ENCODE measurements at regions not wholly inside any gene's neighbourhood (a gene's known extent, or its start where the extent isn't known, plus 50 kb on each side); places are given as distances from the start of the nearest gene placed in this dataset.

DNA sequence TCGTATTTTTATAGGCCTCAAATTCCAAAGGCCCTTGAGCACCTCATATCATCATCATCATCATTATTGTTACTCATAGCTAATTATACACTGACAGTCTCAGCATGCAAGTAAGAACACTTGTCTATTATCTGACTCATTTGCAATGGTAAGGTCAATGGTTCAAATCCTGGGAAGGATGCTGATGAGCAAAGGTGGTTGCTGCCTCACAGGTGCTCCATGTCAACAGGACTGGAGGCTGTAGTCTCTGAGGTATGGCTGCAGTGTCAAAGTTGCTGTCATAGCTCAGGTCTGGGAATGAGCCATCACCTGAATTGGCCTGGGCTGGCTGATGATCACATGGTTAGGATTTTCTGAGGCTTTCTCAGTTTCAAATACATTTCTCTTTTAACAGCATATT lies 379.3 kb downstream of the BCL11A start:
- Mint-ChIP-seq H3K4me1 (no peaks in the 10 kb centered on the region), H3K36me3 (ENCODE audit: low read depth) (no peaks in the 10 kb centered on the region), H3K4me3 (no peak overlapping the region), H3K27me3 (no peaks in the 10 kb centered on the region), H3K9me3 (no peaks in the 10 kb centered on the region), H3K27ac (no peak overlapping the region)
- ATAC-seq (no peak), DNase-seq (no peak)

DNA sequence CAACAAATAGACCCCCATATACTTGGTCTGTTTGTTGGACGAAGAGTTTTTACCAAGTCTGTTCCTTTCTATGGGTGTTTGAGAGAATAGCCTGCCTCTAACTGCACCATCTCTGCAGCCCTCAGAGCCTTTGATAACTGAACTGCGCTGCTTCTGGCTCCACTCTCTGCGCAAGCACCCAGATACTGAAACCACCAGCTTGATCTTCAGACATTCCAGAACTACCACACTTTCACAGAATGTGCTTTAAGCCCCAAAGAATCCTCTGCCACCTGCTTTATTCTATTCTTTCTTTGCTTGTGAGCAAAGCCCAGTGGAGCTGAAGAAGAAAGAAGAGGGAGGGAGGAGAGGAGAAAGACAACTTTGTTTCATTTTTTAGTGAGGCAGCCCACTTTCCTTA lies 380.7 kb downstream of the BCL11A start:
- H3K27me3 Mint-ChIP-seq = no peaks in the 10 kb centered on the region
- no peaks in the 10 kb centered on the region for H3K9me3 Mint-ChIP-seq
- no peaks in the 10 kb centered on the region for H3K4me1 Mint-ChIP-seq
- DNase-seq = no peak
- H3K4me3 Mint-ChIP-seq = no peak overlapping the region
- H3K27ac Mint-ChIP-seq = no peak overlapping the region
- no peaks in the 10 kb centered on the region for H3K36me3 Mint-ChIP-seq (ENCODE audit: low read depth)
- no peak for ATAC-seq

DNA sequence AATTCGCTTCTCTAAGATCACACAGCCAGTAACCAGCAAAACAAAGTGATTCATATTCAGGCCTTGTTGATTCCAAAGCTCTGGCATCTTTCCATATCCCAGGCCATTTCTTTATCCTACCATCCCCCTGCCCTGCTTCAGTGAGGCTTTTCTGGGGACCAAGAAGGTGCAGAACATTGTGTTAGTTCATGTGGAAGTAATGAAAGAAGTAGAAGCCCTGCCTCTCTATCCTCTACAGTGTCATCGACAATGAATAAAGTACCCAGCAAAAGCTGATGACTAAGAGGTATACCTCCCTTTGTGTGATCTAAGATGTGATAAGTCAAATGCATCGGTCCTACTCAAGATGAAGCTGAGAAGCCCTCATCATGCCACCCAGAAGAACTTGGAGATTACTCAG lies 383.2 kb downstream of the BCL11A start:
- ATAC-seq (no peak), DNase-seq (no peak)
- Mint-ChIP-seq H3K4me3 (no peak overlapping the region), H3K9me3 (no peaks in the 10 kb centered on the region), H3K27ac (no peak overlapping the region), H3K4me1 (no peaks in the 10 kb centered on the region), H3K27me3 (no peaks in the 10 kb centered on the region), H3K36me3 (ENCODE audit: low read depth) (no peaks in the 10 kb centered on the region)

DNA sequence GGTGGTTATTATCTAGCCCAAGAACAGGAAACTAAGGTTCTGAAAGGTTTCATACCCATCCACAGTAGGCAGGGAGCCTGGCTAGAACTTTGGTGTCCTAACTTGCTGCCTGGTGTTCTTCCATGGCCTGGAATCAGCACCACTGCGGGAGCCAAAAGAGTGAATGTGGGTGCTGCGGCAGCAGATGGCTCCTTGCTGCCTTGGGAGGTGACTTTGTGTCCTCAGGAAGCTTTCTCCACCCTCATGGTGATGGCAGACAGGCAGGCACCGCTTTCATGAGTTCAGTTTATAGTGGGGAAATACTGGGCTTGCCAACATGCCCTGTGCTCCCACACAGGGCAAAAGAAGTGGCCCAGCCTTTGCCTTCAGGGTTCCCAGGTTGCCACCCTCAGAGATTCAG lies 385.2 kb downstream of the BCL11A start:
- H3K27ac Mint-ChIP-seq = no peak overlapping the region
- H3K36me3 Mint-ChIP-seq (ENCODE audit: low read depth) = no peaks in the 10 kb centered on the region
- H3K27me3 Mint-ChIP-seq = no peaks in the 10 kb centered on the region
- no peak for DNase-seq
- no peaks in the 10 kb centered on the region for H3K4me1 Mint-ChIP-seq
- no peak overlapping the region for H3K4me3 Mint-ChIP-seq
- no peaks in the 10 kb centered on the region for H3K9me3 Mint-ChIP-seq
- ATAC-seq = no peak

DNA sequence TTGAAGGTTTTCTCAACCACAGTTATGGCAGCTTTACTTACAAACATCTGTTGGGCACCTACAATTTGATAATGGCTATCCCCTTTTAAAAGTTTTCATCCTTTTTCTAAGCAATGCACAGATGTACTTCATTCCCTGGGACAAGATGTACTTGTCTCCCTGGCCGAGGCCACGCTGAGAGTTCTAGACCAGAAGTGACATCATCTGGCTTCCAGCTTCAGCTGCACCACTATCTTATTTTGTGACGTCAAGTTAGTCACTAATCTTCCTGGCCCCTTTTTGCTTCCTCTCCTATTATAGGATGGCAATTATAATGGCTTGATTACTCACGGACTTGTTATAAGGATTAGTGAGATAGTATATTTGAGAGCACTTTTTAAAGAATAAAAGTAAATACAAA lies 386.4 kb downstream of the BCL11A start:
- Mint-ChIP-seq H3K4me3 (no peak overlapping the region), H3K36me3 (ENCODE audit: low read depth) (no peaks in the 10 kb centered on the region), H3K9me3 (no peaks in the 10 kb centered on the region), H3K4me1 (no peaks in the 10 kb centered on the region), H3K27me3 (no peaks in the 10 kb centered on the region), H3K27ac (no peak overlapping the region)
- DNase-seq = no peak
- ATAC-seq = no peak

DNA sequence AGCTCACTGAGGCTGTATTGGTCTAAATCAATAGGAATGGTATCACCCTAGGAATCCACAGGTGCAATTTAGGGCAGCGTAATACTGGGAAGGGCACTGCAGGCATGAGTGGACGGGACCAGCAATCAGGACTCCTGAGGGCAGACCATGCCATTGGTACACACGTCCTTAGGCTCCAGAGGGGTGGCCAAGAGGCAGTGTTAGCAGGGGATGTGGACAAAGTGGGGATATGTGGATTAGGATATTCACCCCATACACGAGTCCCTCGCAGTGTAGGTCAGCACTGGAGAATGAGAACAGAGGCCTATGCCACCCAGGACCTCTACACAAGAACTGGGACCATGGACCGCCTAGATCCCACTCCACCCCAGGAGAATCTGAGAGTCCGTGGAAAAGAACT lies 389.8 kb downstream of the BCL11A start:
- no peak for ATAC-seq
- Mint-ChIP-seq H3K27ac (no peak overlapping the region), H3K27me3 (no peaks in the 10 kb centered on the region), H3K4me3 (no peak overlapping the region), H3K4me1 (no peaks in the 10 kb centered on the region), H3K9me3 (no peaks in the 10 kb centered on the region), H3K36me3 (ENCODE audit: low read depth) (no peaks in the 10 kb centered on the region)
- DNase-seq = no peak

DNA sequence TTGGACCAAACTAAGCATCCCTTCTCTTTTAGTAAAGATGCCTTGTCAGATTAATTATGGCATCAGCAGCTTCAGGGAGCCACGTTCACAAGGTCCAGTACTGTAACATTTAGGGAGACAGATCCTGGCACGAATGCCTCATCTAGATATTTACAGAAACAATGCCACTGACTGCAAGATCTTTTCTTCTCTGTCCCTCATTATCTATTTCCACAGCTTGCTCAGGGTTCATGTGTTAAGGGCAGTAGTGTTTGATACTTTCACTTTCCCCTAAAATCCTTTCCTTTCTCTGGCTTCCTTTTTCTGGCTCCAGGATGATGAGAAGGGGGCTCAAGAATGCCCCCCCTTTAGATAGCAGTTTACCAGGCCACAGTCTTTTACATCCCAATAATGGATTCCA lies 393.9 kb downstream of the BCL11A start:
- H3K36me3 Mint-ChIP-seq (ENCODE audit: low read depth) = no peaks in the 10 kb centered on the region
- H3K9me3 Mint-ChIP-seq = no peaks in the 10 kb centered on the region
- ATAC-seq = no peak
- no peak overlapping the region for H3K27ac Mint-ChIP-seq
- H3K4me3 Mint-ChIP-seq = no peak overlapping the region
- H3K27me3 Mint-ChIP-seq = peaks cover 4% of the 10 kb centered on the region
- no peaks in the 10 kb centered on the region for H3K4me1 Mint-ChIP-seq
- DNase-seq = no peak

DNA sequence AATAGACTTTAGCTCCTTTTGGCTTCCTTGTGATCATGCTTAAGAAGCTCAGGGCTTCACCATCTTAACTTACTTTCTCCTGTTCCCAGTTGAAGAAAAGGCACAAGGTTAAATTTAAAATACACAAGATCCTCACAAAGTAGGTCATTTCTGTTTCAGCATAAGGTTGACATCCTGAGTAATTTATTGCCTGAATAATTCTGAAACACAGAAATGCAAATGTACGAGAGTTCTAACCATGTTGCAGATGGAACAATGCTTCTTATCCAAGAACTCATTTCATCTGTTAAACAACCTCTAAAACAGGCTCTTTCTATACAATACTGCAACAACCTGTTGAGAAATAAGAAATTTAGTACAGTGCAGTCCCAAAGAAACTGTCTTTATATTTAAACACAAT lies 395.2 kb downstream of the BCL11A start:
- no peak overlapping the region for H3K4me3 Mint-ChIP-seq

DNA sequence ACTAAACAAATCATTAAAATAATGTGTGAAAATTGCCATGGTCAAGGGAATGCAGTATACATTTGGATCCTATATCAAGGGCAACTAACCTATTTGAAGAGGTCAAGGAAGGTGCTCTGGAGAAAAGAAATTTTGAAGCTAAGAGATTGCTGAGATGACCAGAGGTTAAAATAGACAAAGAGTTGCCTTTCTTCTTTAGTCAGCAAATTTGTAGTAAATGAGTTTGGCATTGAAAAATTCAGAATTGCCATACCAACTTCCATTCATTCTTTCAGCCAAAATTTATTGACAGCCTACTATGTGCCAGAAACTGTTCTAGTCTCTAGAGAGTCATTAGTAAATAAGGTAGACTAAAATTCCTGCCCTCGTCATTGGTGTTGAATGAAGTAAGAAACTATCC lies 396.2 kb downstream of the BCL11A start:
- H3K27me3 Mint-ChIP-seq = peaks cover 4% of the 10 kb centered on the region
- no peak overlapping the region for H3K27ac Mint-ChIP-seq
- H3K4me1 Mint-ChIP-seq = no peaks in the 10 kb centered on the region
- DNase-seq = no peak
- H3K9me3 Mint-ChIP-seq = no peaks in the 10 kb centered on the region
- no peak for ATAC-seq
- H3K4me3 Mint-ChIP-seq = no peak overlapping the region
- H3K36me3 Mint-ChIP-seq (ENCODE audit: low read depth) = no peaks in the 10 kb centered on the region

More for the DNA sequence above, 395.2 kb downstream of the BCL11A start:
- Mint-ChIP-seq H3K27me3 (peaks cover 4% of the 10 kb centered on the region), H3K9me3 (no peaks in the 10 kb centered on the region), H3K27ac (no peak overlapping the region), H3K4me1 (no peaks in the 10 kb centered on the region), H3K36me3 (ENCODE audit: low read depth) (no peaks in the 10 kb centered on the region)
- DNase-seq (no peak), ATAC-seq (no peak)

DNA sequence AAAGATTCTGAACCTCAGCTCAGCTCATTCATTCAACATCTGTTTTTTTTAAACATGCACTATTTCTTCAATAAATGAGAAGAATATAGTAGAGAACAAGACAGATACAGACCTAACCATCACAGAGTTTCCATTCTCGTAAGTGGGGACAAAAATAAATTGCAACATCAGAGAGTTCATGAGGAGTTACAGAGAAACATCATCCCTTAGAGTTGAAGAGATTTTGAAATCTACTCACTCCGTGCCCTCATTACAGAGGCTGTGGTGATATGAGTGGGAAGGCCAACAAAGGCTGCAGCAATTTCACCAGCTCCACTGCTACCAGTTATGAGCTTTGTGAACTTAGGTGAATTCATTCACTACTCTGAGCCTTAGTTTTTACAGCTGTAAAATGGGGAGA lies 399.3 kb downstream of the BCL11A start:
- Mint-ChIP-seq H3K36me3 (ENCODE audit: low read depth) (no peaks in the 10 kb centered on the region), H3K4me3 (no peak overlapping the region), H3K4me1 (peaks cover 5% of the 10 kb centered on the region), H3K9me3 (no peaks in the 10 kb centered on the region), H3K27me3 (peaks cover 4% of the 10 kb centered on the region), H3K27ac (no peak overlapping the region)
- ATAC-seq (no peak), DNase-seq (no peak)

DNA sequence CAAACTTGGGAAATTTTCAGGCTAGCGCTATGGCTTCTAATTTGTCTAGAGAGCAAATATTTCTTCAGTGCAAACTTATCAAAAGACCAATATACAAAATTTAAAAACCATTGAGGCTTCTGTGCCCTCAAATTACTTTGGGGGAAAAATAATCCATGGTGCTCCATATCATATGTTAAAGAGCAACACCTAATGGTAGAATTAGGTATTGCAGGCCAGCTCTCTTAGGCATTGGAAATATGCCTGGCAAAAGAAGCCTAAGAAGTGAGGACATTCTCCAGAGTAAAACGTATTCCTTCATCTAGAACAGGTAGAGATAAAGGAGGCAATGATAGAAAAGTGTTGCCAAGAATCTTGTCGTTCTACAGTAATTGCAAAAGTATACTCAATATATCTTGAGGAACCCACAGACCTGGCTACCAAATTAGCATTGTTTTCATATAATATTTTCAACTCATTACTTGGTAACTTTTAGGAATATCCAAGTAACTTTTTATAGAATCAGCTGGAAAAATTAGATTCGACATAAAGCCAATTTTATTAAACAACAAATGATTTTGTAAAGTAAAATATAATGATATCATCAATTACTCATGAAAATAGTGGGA lies 401.1 kb downstream of the BCL11A start:
- ATAC-seq (no peak), DNase-seq (no peak)
- H3K4me1 Mint-ChIP-seq = peaks cover 15% of the 10 kb centered on the region
- H3K4me3 Mint-ChIP-seq = no peak overlapping the region
- H3K36me3 Mint-ChIP-seq (ENCODE audit: low read depth) = no peaks in the 10 kb centered on the region
- H3K27me3 Mint-ChIP-seq = peaks cover 4% of the 10 kb centered on the region
- no peak overlapping the region for H3K27ac Mint-ChIP-seq
- no peaks in the 10 kb centered on the region for H3K9me3 Mint-ChIP-seq

DNA sequence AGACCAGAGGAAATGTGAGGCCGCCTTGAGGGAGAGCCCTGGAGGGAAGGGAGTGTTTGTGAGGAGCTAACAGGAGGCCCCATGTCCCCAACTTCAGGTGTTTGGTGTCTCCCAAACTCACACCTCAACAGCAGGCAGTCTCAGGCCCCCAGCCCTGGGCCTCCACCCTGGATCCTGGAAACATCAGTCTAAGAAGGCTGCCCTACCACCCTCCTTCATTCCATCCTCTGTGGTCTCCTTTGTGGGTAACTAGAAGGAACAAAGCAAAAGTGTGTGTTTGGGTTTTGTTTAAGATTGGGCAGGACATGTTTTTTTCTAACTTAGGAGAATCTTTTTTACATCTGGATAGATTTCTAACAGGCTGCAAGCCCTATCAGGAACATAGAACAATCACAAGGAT lies 404.3 kb downstream of the BCL11A start:
- Mint-ChIP-seq H3K27me3 (no peaks in the 10 kb centered on the region), H3K4me1 (peaks cover 15% of the 10 kb centered on the region), H3K9me3 (no peaks in the 10 kb centered on the region), H3K27ac (no peak overlapping the region), H3K36me3 (ENCODE audit: low read depth) (no peaks in the 10 kb centered on the region), H3K4me3 (no peak overlapping the region)
- ATAC-seq (no peak), DNase-seq (no peak)

DNA sequence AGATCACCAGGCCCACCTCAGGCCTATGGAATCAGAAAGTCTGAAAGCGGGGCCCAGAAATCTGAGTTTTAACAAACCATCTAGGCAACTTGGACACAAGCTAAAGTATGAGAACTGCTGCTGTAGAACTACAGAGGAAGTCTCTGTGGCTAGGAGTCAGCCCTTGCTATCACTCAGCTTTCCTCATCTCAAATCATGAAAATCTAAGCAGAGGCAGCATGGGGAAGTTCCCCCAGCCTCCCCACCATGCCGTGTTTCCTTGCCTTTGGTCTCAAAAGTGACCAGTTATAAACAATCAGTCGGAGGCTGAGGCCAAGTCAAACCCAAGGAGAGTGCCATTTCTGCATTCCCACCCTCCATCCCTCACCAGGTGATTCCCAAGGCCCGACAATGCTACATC lies 404.7 kb downstream of the BCL11A start:
- ATAC-seq (no peak), DNase-seq (no peak)
- Mint-ChIP-seq H3K27ac (no peak overlapping the region), H3K27me3 (no peaks in the 10 kb centered on the region), H3K36me3 (ENCODE audit: low read depth) (no peaks in the 10 kb centered on the region), H3K9me3 (no peaks in the 10 kb centered on the region), H3K4me3 (no peak overlapping the region), H3K4me1 (peaks cover 15% of the 10 kb centered on the region)

DNA sequence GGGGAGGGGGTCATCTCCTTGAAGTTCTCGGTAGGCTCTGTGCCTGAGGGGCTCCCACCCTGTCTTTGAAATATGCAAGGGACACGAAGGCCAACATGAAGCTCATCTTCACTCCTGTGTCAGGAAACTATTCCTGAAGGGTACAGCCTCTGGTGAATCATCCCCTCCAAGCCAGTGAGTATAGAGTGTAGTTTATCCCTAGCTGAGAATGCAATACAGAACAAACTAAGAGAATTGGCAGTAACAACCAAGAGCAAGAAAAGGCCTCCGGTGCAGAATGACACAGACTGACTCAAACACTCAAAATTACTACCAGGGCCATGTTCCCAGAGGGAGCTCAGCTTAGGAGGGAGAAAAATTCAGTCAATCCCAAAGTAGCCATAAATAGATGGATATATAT lies 413.3 kb downstream of the BCL11A start:
- no peak overlapping the region for H3K27ac Mint-ChIP-seq
- H3K36me3 Mint-ChIP-seq (ENCODE audit: low read depth) = no peaks in the 10 kb centered on the region
- no peaks in the 10 kb centered on the region for H3K4me1 Mint-ChIP-seq
- DNase-seq (no peak), ATAC-seq (no peak)
- no peak overlapping the region for H3K4me3 Mint-ChIP-seq
- H3K9me3 Mint-ChIP-seq = peaks cover 4% of the 10 kb centered on the region
- peaks cover 3% of the 10 kb centered on the region for H3K27me3 Mint-ChIP-seq

DNA sequence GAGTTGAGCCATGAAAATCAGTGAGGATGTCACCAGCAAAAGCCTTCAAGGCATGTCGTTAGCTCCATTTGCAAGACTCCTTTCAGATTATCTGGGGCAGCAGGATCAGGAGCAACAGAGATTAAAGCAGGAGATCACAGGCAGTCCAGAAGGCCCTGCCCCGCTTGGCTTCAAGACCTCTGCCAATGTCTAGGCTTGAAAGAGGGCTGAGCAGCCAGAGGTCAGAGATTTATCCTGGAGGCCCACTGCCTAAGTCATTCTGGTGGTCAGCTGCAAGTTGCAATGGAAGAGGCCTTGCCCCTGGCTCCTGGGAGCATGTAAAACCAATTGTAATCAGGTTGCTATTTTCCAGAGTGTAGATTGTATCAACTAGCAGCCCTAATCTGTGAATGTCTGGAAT lies 416.5 kb downstream of the BCL11A start:
- no peaks in the 10 kb centered on the region for H3K36me3 Mint-ChIP-seq (ENCODE audit: low read depth)
- no peaks in the 10 kb centered on the region for H3K9me3 Mint-ChIP-seq
- no peak overlapping the region for H3K4me3 Mint-ChIP-seq
- no peak for ATAC-seq
- H3K27me3 Mint-ChIP-seq = peaks cover 3% of the 10 kb centered on the region
- no peak for DNase-seq
- H3K27ac Mint-ChIP-seq = no peak overlapping the region
- H3K4me1 Mint-ChIP-seq = no peaks in the 10 kb centered on the region

DNA sequence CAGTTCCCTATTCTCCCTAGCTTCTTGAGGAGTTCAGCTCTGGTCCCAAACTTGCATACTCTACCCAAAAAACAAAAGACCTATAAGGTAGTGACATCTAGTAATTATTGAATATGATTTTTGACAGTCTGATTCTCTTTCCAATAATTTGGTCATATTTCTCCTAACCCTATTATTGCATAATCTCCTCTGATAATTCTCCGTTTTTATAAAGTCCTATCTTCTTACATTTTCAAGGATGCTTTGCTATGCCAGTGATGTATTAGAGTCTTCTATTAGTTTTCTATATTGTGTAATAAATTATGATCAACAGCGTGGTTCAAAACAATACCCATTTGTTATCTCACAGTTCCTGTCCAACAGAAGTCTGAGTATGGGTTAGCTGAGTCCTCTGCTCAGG lies 426.3 kb downstream of the BCL11A start:
- no peak for DNase-seq
- H3K4me1 Mint-ChIP-seq = no peaks in the 10 kb centered on the region
- no peaks in the 10 kb centered on the region for H3K36me3 Mint-ChIP-seq (ENCODE audit: low read depth)
- no peak overlapping the region for H3K27ac Mint-ChIP-seq
- no peaks in the 10 kb centered on the region for H3K27me3 Mint-ChIP-seq
- no peak overlapping the region for H3K4me3 Mint-ChIP-seq
- no peaks in the 10 kb centered on the region for H3K9me3 Mint-ChIP-seq
- no peak for ATAC-seq

All from activated naive CD8-positive, alpha-beta T cell treated with anti-CD3 and anti-CD28 coated beads, Interleukin-2, amount 50 U/mL, for 24 hours (primary cell).